H1 (cell line): ENCODE measurements at regions not wholly inside any gene's neighbourhood (a gene's known extent, or its start where the extent isn't known, plus 50 kb on each side); places are given as distances from the start of the nearest gene placed in this dataset.
A peak's percentile ranks its signal among the peaks of the same experiment; 100 is the strongest.

Experiments
- ATF3 ChIP-seq: IDR thresholded peaks from 2 replicates; pipeline ENCODE4 v1.6.1; 2011; ENCODE audit warnings: low read depth, mild to moderate bottlenecking, low read length; ENCODE audit not compliant: insufficient read depth
- BCL11A ChIP-seq, 2 experiments: IDR thresholded peaks; one replicate each; pipeline ENCODE4 v1.6.1; 2011; ENCODE audit warnings: low read depth in 2 of 2, low read length in 2 of 2, mild to moderate bottlenecking in 2 of 2
- BRCA1 ChIP-seq: IDR thresholded peaks from 2 replicates; pipeline ENCODE4 v1.6.1; 2012; ENCODE audit warnings: low read depth, low read length, improper control_type of control experiment
- CBX5 ChIP-seq: fragments of 300-800, 300-1000 bp; sonication (generic); IDR thresholded peaks from 2 replicates; pipeline ENCODE4 v1.7.1; 2016; ENCODE audit warnings: antibody characterized with exemption, low read length, low read depth
- CEBPB ChIP-seq: IDR thresholded peaks from 2 replicates; pipeline ENCODE4 v1.6.1; 2012; ENCODE audit warnings: low read depth, low read length
- CHD1 ChIP-seq: IDR thresholded peaks from 2 replicates; pipeline ENCODE4 v1.6.1; 2012; ENCODE audit warnings: low read depth, low read length, improper control_type of control experiment
- CHD2 ChIP-seq: IDR thresholded peaks from 2 replicates; pipeline ENCODE4 v1.6.1; 2012; ENCODE audit warnings: low read length, improper control_type of control experiment
- EP300 ChIP-seq, 2 experiments: IDR thresholded peaks; 1 replicate in 1 of 2; 2 replicates in 1 of 2; pipeline ENCODE4 v1.6.1; 2011 to 2012; ENCODE audit warnings: low read depth in 2 of 2, low read length in 2 of 2, mild to moderate bottlenecking in 2 of 2, borderline replicate concordance in 1 of 2, inconsistent platforms in 1 of 2, moderate library complexity in 1 of 2
- FOSL1 ChIP-seq: IDR thresholded peaks from 2 replicates; pipeline ENCODE4 v1.6.1; 2011; ENCODE audit warnings: mild to moderate bottlenecking, low read depth, low read length, moderate library complexity; ENCODE audit not compliant: insufficient read depth
- HDAC2 ChIP-seq, 2 experiments: fragments of 300-600 bp in 1 of 2; sonication (generic) in 1 of 2; IDR thresholded peaks; 2 replicates each; pipeline ENCODE4 v1.6.1; 2011 to 2012; ENCODE audit warnings: low read depth in 2 of 2, low read length in 2 of 2, mild to moderate bottlenecking in 2 of 2, moderate library complexity in 2 of 2, borderline replicate concordance in 1 of 2, inconsistent platforms in 1 of 2
- HDAC6 ChIP-seq: IDR thresholded peaks from one replicate; pipeline ENCODE4 v1.7.1; 2012; ENCODE audit warnings: low read depth, mild to moderate bottlenecking, inconsistent platforms, low read length, moderate library complexity
- JUND ChIP-seq: IDR thresholded peaks from 2 replicates; pipeline ENCODE4 v1.6.1; 2011; ENCODE audit warnings: mild to moderate bottlenecking, improper control_type of control experiment, low read length
- NANOG ChIP-seq: IDR thresholded peaks from 2 replicates; pipeline ENCODE4 v1.6.1; 2011; ENCODE audit warnings: low read length, low read depth, mild to moderate bottlenecking, inconsistent platforms; ENCODE audit not compliant: insufficient read depth, poor library complexity, severe bottlenecking
- SIRT6 ChIP-seq: IDR thresholded peaks from one replicate; pipeline ENCODE4 v1.7.1; 2012; ENCODE audit warnings: low read length, inconsistent platforms
- SIX5 ChIP-seq: IDR thresholded peaks from 2 replicates; pipeline ENCODE4 v1.6.1; 2011; ENCODE audit warnings: mild to moderate bottlenecking, low read depth, low read length
- SP1 ChIP-seq: IDR thresholded peaks from 2 replicates; pipeline ENCODE4 v1.6.1; 2011; ENCODE audit warnings: low read depth, low read length
- SP2 ChIP-seq: IDR thresholded peaks from 2 replicates; pipeline ENCODE4 v1.6.1; 2012; ENCODE audit warnings: mild to moderate bottlenecking, low read length, inconsistent platforms
- SP4 ChIP-seq: IDR thresholded peaks from 2 replicates; pipeline ENCODE4 v1.6.1; 2012; ENCODE audit warnings: low read length, inconsistent platforms
- SUZ12 ChIP-seq: fragments of 200-600 bp; sonication (generic); IDR thresholded peaks from 2 replicates; pipeline ENCODE4 v1.6.1; 2012; ENCODE audit warnings: mild to moderate bottlenecking, inconsistent platforms, low read length, moderate library complexity, mixed read lengths
- TAF1 ChIP-seq: IDR thresholded peaks from 2 replicates; pipeline ENCODE4 v1.6.1; 2011; ENCODE audit warnings: mild to moderate bottlenecking, low read depth, low read length
- TAF7 ChIP-seq: optimal IDR thresholded peaks from 2 replicates; pipeline ENCODE3; 2011; ENCODE audit warnings: low read depth, mild to moderate bottlenecking, inconsistent platforms, low read length, moderate library complexity, borderline replicate concordance
- TBP ChIP-seq: IDR thresholded peaks from 2 replicates; pipeline ENCODE4 v1.6.1; 2011; ENCODE audit warnings: low read depth, low read length, improper control_type of control experiment
- TEAD4 ChIP-seq: IDR thresholded peaks from 2 replicates; pipeline ENCODE4 v1.6.1; 2012; ENCODE audit warnings: low read depth, low read length, inconsistent platforms, mixed read lengths
- YY1 ChIP-seq: IDR thresholded peaks from 2 replicates; pipeline ENCODE4 v1.6.1; 2011; ENCODE audit warnings: low read depth, mild to moderate bottlenecking, low read length
- TF ChIP-seq, protein P1 (sequence below): IDR thresholded peaks from 2 replicates; pipeline ENCODE4 v1.6.1; 2011; ENCODE audit warnings: low read length, improper control_type of control experiment

DNA sequence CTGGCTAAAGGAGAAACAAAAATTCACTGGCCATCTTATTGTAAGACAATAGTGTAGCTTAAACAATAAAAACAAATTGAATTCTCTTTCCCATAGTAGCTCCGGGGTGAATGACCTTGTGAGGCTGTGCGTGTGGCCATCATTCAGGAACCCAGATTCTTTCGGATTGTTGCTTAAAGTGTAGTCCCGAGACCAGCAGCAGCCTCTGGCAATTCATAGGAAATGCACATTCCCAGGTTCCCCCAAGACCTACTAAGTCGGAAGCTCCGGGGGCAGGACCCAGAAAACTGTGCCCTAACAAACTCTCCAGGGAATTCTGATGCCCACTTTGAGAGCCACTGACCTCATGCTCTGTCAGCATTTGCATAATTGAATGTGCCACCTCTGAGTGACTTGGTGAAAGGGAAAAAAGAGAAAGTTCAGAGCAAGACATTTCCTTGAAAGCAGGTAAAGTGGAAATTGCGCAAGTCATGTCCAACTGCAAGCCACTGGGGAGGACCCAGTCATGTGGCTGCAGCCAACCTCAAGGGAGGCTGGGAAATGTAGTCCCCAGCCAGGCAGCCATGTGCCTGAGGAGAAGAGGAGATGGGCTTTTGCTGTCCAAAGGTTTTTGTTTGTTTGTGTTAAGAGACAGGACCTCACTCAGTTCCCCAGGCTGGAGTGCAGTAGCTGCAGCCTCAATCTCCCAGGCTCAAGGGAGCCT, 50.7 kb upstream of the PNMA8B start (continued):
- TF ChIP-seq HDAC2 (IDR thresholded peaks at IDR 0.05; ENCODE audit: borderline replicate concordance in 1 of 2, low read depth in 2 of 2, low read length in 2 of 2) (no peak), SUZ12 (no peak), ATF3 (peak; percentile 78), SIX5 (peak; percentile 89), CEBPB (peak; percentile 100), SIRT6 (no peak), CHD1 (no peak), YY1 (peak; percentile 95), JUND (no peak), SP1 (0 out of 2 replicates have a peak, but pooled peaks have one; percentile 37), BRCA1 (no peak), SP4 (no peak), SP2 (no peak), EP300 (IDR thresholded peaks at IDR 0.05; ENCODE audit: borderline replicate concordance in 1 of 2, low read depth in 2 of 2, low read length in 2 of 2) (no peak), CHD2 (no peak), CBX5 (no peak), TBP (no peak), TEAD4 (no peak), FOSL1 (no peak), BCL11A (IDR thresholded peaks at IDR 0.05; ENCODE audit: low read depth in 2 of 2, low read length in 2 of 2) (no peak), NANOG (no peak), TAF7 (no peak), HDAC6 (no peak), TAF1 (no peak)
- TF ChIP-seq, protein P1, sequence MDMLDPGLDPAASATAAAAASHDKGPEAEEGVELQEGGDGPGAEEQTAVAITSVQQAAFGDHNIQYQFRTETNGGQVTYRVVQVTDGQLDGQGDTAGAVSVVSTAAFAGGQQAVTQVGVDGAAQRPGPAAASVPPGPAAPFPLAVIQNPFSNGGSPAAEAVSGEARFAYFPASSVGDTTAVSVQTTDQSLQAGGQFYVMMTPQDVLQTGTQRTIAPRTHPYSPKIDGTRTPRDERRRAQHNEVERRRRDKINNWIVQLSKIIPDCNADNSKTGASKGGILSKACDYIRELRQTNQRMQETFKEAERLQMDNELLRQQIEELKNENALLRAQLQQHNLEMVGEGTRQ: peak; percentile 92
